CD4-positive, alpha-beta T cell treated with Interleukin-4 for 4 hours (primary cell): ENCODE measurements at regions not wholly inside any gene's neighbourhood (a gene's known extent, or its start where the extent isn't known, plus 50 kb on each side); places are given as distances from the start of the nearest gene placed in this dataset.
"Not testable (repeated sequence)": the region's sequence is repeated elsewhere in the genome, so short reads cannot be mapped to it uniquely, and the experiment has no call there.

ENCODE experiments used
- DNase-seq: peaks from one replicate; pipeline ENCODE4 v3.0.0-alpha.2; 2020

DNA sequence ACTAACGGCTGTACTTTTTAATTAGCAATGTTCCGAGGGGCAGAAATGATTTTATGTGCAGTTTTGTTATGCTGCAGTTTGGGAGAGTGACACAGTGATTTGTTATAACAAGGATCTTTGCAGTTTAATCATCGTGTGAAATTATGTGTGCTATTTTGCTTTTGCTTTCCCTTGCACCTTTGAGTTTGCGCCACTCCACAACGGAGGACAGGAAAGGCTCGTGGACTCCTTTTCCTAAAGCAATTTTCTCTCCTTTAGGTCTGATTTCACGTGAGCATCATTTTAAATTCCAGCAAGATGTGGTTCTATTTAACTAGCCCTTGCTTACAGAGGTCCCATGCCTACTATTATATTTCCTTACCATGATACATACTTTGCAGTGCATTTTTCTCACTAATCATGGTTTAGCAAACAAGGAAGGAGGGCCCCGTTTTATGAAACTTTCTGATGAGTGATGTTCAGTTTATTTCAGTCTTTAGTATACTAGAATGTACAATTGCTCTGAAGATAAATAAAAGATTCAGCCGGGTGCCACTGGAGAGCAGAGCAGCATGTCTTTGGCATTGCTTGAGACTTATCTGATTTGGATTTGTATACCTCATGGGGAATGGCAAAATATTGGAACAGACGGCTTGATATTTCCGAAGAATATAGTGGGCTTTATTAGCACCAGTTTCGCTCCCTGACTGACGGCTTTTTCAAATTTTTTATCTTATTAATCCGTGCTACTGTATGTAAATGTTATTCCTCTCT, 528.2 kb upstream of the FANCL start:
- no peak for DNase-seq

DNA sequence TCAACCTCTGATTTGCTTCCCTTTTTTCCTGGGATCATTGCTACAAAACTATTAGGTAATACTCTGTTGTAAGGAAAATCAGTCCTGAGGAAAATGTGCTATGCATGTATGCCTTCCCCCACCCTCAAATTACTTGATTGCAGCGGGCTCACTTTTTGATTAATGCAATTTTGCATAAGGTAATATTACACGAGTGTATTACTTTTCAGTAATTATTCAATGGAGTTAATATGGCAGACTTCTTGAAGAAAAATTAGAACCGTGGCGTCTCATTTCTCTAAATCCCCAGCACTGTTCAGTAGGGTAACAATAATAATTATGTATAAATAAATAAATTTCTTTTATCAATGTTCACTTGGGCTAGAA, 527.6 kb upstream of the FANCL start:
- DNase-seq = no peak

DNA sequence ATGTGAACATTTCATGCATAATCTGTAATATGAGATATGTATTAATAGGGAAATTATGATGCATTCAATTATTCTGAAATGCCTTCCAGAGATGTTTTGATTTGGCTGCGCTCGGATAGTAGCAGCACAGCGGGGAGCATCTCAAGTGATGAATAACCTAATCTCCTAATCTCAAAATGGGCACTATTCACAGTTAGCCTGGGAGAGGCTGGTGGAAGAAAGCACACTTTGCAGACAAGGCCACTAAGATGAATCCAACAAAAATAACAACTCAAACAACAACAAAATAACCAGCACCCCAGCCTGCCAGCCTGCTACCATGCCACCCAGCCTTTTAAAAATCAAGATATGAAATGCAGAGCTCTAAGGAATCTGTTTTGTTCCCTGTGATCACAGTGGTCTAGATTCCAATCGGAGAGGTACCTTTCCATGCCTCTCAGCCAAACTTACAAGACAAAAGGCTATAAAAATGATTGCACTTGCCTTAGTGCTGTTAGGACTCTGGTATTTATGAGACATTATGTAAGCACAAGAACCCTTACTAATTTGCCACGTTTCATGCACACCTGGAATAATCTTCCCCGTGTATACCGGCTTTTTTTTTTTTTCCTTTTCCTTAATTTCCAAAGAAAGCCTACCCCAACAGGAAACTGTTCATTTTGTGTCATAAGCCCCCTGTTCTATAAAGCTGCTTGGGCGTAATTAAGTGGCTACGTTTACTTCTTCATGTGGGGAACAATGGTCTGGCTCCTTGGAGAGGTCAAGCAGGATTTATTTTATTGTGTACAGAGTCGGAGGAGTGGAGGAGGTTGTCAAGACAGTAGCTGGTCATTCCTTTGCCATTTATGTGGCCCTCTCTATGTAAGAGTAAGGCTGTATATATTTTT, 526.9 kb upstream of the FANCL start:
- DNase-seq = no peak

DNA sequence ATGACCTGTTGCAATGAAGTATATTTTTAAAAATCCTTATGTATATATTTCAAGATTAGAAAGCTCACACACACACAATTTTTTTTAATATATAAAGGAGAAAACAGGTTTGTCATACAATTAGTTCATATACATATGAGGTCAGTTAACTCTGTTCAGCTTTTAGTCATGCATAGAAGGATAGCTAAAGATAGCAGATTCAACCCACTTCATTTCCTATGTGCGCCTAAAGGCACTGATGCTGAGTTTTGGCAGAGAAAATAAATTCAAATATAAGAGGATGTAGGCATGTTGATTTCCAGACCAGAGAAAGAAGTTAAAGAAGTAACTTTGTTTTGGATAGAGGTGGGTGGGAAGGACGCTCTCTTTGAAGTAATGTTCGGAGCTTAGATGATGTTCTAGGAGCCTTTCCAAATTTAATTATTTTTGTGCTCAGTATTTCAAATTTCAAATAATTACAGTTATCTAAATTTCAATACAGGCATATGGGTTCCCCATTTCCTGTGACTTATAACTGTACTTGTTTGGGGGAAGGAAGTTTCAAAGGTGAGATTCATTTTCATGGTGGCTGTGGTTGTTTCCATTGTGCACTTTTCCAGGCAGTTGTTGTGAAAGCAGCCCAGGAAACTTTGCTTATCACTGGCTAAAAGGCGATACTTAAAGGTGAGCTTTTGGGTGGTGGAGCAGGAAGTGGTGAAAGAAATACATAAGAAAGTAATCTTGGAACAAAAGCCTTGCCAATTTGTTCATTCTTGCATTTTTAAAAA, 523.4 kb upstream of the FANCL start:
- no peak for DNase-seq

DNA sequence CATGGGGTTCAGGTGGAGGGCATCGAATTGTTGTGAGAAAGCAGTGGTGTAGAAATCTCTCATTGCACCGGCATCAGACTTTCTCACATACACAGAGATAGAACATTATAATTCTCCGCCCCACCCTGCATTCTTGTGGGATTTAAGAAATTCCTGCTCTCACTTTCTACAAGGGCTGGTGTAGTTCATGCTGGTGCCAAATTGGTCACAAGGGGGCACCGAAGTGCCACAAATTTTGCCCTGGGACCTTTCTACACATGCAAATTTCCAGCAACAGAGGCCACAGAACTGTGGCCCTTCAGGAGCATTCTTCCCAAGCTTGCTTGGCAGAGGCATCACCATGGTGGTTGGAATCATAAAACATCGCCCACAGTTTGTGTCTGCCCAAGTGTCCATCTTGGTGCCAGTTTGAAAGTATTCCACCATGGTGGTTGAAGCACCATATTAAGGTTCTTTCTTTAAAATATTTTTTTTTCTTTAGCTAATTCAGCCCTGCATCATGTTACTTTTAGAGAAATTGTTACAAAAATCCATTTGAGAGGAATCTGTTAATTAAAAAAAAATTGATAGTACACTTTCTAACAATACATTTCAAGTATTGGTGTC, 521.2 kb upstream of the FANCL start:
- no peak for DNase-seq

DNA sequence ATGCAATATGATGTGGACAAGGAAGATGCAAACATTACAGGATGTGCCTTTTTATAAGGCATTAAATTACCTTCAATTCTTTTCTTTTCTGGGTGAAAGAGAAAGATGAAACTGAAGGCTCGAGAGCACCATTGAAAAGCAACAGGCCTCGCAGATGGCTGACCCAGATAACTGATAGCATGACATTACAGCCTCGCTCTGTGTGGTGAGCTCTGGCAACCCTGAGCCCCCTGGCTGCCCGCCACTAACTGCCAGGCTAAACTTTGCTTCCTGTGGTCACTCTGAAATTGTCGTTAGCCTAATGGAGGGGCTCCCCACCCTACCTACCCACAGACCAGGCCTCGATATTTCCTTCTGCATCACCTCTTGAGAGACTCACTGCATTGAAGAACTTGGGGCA, 516.8 kb upstream of the FANCL start:
- no peak for DNase-seq

DNA sequence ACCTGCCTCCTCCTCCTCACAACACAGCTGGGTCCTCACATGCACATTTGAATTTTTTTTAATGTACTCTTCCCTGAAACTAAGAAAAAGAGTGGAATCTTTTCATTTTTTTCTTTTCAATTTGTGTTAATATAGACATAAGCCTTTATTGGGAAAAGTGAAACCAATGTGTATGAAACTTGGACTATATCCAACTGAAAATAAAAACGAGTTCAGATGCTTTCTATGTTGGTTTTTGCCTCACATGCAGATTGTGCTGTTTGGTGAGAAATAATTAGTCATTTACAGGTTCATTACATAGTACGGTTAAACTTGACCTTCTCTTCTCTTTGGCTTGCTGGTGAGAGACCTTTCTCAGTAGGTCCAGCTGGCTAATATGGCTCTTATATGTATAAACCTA, 515.2 kb upstream of the FANCL start:
- no peak for DNase-seq

DNA sequence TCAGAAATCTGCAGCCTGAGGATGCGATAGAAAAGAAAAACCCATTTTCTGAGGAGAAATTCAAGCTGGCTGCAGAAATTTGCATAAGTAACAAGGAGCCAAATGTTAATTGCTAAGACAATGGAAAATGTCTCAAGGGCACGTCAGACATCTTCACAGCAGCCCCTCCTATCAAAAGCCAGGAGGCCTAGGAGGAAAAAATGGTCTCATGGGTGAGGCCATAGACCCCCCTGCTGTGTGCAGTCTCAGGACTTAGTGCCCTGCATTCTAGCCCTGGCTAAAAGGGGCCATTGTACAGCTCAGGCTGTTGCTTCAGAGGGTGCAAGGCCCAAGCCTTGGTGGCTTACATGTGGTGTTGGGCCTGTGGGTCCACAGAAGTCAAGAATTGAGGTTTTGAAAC, 511.4 kb upstream of the FANCL start:
- not testable (repeated sequence) for DNase-seq

DNA sequence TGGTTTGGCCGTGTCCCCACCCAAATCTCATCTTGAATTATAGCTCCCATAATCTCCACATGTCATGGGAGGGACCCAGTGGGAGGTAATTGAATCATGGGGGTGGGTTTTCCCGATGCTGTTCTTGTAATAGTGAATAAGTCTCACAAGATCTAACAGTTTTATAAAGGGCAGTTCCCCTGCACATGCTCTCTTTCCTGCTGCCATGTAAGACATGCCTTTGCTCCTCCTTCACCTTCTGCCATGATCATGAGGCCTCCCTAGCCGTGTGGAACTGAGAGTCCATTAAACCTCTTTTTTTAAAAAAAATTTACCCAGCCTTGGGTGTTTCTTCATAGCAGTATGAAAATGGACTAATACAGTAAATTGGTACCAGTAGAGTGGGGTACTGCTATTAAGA, 510.6 kb upstream of the FANCL start:
- DNase-seq = not testable (repeated sequence)

DNA sequence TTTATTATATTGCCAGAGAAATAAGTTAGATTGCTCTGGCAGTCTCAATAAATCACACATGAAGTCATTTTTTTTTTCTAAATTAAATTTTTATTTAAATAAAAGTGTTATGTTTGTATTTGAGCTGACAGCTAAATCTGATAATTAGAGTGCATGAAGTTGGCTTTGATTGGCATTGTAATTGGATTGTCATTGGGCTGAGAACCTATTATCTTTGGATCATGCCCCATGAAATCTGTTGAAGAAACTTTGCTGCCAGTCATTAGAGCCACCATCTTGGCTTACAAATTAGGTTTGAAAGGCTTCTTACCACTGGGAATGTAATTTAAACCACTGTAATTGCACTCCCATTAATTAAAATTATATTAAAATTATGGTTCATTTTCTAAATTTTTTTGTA, 507.9 kb upstream of the FANCL start:
- no peak for DNase-seq

DNA sequence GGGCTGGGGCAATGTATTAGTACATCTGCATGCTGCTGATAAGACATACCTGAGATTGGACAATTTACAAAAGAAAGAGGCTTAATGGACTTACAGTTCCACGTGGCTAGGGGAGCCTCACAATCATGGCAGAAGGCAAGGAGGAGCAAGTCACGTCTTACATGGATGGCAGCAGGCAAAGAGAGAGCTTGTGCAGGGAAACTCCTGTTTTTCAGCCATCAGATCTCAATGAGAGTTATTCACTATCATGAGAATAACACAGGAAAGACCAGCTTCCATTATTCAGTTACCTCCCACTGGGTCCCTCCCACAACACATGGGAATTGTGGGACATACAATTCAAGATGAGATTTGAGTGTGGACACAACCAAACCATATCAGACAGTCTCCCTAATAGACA, 504.2 kb upstream of the FANCL start:
- not testable (repeated sequence) for DNase-seq

DNA sequence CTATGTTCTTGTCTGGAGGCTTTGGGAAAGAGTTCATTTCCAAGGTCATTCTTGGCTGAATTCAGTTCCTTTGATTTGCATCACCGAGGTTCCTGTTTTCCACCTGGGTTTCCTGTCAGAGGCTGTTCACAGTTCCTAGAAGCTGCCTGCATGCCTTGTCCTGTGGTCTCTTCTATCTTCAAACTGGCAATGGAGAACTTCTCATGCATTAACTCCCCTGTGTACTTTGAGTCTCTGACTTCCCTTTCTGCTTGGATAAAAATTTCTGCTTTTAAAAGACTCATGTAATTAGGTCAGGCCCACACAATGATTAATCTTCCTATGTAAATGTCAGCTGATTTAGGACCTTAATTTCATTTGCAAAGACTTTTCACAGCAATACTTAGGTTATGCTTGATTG, 499.3 kb upstream of the FANCL start:
- no peak for DNase-seq

DNA sequence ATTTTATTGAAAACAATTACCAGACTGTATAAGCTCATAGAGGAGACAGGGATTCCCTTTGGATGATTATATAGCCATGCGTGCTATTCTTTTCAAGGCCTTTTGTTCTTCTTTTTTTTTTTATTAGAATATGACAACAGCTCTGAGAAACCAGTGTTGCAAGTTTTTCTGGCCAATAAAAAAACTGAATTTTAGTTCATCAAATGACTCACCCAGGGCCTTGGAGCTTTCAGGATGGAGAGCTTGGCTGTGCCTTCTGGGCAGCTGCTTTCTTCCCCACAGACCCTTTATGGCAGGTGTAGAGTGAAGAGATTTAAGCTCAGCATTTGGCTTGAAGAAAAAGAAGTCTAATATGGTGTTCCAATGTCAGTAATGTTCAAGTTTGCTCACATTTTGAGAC, 497.9 kb upstream of the FANCL start:
- no peak for DNase-seq

DNA sequence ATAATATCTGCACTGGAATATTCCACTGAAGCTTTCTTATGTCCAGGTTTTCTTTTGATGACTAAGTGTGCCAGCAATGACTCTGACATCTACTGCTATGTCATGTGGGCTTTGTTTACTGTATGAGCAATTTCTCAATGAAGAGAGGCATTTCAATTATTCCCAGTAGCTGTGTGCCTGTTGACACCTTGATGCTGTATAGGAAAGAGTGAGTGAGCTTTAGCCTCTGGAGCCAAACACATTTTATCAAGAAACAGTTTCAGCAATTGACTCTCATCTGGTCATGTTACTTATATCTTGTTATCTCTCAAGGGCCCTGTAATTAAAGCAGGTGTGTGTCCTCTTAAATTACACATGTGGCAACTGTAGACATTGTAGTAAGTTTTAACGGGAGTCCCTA, 493.2 kb upstream of the FANCL start:
- DNase-seq = no peak

DNA sequence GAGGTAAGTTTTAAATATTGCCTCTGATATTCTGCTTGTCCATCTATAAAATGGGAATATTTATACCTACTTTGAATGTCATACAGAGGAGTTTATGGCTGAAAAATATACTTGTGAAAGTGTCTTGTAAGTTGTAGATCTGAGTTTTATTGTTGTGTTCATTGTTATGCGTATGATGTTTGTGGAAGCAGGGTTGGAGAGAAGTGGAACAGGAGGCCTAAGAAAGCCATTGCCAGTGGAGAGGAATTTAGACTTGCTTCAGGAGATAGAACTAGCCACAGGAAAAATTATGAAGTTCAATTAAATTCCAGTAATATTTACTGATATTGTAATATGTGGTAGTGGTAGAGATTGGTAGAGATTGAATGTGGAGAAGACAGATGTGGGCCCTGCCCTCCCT, 491.9 kb upstream of the FANCL start:
- no peak for DNase-seq

DNA sequence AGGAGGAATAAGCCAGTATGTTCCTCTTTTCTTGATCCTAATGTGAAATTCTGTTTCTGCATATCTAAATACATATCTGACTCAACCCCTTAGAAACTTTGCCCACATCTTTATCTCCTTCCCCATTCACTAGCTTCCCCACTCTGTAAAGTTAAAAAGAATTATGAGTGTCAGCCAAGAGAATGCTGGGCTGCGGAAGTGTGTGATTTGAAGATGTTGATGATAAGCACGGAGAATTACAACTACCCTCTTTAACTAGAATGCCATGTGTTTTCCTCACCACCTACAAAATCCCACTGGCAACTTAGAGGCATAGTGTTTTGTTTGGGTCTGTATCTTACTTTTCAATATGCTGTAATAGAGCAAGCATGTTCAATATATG, 490.4 kb upstream of the FANCL start:
- no peak for DNase-seq

DNA sequence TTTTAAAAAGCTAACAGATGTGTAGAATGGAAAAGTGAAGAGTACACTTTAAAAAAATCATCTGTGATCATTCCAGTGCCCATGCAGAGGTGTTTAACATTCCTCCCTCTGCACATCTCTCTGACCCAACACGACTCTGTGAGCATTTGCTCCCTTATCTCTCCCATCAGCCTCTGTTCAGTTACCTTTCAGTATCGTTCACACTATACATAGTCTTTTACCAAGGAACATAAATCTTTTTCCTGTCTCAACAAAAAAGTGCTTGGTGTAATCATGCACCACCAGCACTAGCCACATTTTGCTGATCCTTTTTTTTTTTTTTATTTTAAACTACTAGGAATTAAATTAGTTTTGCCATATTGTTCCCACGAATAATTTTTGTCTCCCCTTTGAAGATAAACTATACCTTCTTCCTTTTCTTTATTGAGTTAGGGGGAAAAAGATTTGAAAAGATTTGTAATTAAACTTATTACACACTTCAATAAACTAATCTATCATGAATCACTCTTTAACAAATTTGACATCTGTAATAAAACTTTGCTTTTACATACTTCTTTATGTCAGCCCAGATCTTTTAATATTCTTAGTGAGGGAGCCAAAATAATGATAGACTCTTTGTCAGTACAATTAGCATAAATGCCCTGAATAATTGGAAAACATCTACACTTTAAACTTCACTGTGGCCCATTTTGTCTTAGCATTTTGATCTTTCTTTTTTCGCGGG, 489.8 kb upstream of the FANCL start:
- DNase-seq = no peak

DNA sequence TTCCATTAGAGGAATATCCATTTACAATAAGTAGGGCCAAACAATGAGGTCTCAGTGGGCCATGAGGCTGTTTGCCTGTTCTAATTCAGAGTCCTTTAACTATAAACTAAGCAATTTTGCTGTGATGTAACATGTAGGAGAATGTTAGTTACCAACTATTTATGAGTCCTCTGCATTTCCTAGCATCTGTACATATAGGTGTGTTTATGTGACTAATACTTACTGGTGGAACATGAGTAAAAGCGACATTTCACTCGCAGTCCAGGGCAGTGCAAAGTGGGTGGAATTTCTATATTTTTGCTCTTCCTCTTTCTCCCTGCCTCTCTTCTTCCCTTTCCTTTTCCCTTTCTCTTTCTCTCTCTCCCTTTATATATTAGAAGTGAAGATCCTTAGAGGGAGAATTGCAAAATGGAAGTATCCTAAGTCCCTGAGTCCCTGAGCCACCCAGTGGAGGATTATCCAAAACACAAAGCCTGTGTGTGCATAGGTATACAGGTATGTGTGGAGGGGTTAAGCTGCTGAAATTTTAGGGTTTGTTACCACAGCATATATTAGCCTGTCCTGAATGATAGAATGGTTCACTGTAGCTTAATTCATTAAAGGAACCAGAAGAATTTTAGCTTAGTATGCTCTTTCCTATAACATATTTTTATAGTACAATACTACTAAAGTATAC, 487.0 kb upstream of the FANCL start:
- no peak for DNase-seq

DNA sequence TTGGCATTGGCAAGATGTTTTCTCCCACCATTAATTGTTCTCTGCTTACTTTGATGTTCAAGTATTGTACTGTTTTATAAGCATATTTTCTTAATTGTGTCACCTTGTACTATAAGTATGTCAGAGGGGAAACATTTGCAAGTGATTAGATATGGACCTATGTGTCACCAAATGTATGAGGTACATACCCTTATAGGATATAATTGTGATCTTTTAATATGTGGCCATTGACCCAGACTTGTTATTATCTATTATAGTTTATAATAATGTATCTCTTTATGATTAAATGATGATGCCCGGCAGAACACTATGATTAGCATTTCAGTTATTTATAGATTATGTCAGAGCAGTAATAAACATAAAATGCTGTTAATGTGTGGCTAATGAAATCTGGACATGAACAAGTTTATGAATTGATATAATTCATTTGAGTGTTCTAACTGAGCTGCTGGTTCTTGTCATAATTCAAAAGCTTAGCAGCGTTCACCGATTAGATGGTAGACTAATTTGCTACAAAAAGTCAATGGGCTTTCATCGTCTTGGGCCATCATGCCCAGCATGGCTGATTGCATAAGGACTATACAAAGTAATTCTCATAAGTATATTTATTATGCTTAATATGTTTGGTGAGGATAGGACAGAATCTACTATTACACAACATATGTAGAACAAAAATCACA, 480.9 kb upstream of the FANCL start:
- no peak for DNase-seq

DNA sequence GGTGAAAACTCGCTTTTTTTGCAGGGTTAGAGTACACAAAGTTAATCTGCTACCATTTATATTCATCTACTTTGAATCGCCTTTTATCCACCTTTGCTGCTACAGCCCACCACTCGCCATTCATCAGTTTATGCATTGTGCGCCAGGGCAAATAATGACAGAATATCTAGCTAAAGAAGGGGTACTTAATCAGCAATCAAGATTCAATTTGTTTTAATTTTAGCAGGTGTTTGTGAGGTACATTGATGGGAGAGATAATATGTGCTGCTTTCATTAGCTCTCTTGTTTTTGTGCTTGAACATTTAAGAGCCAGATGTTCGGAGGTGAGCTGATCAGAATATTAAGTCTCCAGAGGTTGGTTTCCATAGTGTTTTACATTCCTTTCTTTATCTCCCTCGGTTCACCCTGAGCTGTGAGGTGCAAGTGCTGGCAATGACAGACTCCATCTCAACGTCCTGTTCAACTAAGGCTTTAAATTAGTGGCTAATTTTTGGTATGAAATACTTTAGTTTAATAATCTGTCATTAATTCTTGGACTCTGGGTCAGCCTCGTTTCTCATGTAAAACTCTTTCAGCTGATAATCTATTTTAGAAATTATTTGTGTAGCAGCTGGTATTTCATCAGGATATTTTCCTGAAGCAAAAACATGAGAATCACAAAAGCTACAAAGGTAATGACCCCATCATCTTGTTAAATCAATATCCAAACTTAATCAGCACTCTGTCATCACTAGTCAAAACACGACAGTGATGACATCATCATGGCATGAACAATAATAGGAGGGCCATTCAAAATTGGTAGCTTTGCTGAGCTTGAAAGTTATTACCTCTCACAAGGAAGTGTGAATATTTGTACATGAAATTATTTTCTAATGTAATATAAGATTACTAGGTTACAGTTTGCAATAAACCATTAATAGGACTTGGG, 479.9 kb upstream of the FANCL start:
- no peak for DNase-seq
